ENCODE measurements at regions not wholly inside any gene's neighbourhood (a gene's known extent, or its start where the extent isn't known, plus 50 kb on each side); places are given as distances from the start of the nearest gene placed in this dataset.

DNA sequence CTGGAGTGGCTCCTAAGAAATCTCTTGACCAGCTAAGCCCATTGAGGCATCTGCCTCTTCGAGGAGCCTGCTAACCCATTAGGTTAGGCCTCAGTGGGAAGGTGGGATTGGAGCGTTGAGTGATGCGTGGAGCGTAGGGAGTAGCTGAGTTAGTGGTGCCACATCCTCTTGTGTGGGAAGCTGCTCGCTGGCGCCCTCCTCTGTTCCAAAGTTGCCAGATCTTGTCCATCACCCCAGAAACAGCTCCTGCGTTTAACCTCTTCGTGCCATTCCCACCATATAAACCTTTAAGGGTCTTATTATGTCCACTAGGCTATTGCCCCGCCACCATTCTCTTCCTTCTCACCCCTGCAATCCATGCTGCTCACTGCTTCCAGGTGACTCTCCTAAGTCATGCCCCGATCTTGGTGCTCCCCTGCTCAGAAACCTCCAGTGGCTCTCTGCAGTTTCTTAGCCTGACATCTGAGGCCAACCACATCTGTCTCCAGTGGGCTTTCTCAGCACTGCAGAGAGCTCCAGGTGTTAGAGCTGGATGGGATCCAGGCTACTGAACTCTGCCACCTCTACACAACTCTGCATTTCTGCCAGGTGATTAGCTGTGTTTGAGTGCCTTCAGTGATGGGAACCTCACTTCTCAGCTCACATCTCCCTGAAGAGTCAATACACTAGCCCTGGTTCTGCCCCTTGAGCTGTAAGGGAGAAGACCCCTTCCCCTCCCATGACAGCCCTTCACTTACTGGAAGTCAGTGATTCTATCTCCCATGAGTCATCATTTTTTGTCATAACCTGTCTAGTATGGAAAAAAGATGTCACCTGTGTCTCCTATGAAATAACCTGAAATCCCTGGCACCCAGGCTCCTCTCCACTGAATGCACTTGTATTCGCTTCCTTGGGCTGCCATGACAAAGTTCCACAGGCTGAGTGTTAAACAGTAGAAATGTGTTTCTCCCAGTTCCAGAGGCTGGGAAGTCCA is 65.0 kb upstream of the FGFR2 start:
- DNase-seq (peak in 1 of 2 donors; percentile 38), ATAC-seq (peak; percentile 42)
- intact Hi-C loops (cut with DNase I, micrococcal nuclease): no loop called here

DNA sequence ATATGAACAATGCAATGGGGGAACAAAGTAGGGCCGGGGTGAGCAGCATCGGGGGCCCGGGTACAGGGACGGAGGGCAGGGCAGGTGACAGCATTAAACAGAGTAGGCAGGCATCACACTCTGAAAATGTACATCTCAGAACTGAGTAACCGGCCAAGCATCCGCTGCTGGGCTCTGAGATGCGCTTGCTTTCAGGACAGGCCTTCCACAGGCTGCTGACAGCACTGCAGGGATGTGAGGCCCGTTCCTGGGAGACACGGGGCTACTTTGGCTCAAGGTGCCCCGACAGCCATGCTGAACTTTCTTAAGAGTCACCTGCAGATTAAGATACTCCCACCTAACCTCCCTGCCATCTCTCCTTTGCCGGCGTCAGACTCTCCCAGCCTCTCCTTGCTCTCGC is 64.3 kb upstream of the FGFR2 start:
- ATAC-seq (no peak), DNase-seq (no peak)
- intact Hi-C loops (cut with DNase I, micrococcal nuclease): no loop called here

DNA sequence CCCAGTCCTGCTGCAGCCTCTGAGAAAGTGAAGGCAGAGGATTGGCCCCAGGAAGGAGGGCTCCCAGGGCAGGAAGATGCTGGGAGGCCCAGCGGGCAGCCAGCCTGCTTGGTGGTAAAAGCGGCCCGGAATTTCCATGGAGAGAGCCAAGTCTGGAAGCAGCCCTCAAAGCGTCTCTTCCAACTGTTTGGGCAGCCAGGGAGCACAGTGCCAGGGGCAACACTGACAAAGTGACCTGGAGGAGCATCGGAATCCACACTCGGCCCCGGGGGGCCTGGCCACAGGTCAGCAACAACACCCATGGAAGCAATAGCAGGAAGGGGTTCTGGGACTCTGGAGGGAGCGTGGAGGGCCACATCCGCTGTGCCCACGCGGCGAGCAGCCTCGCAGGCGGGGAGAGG is 63.2 kb upstream of the FGFR2 start:
- no peak for ATAC-seq
- intact Hi-C loops (cut with DNase I, micrococcal nuclease): no loop called here
- no peak for DNase-seq

DNA sequence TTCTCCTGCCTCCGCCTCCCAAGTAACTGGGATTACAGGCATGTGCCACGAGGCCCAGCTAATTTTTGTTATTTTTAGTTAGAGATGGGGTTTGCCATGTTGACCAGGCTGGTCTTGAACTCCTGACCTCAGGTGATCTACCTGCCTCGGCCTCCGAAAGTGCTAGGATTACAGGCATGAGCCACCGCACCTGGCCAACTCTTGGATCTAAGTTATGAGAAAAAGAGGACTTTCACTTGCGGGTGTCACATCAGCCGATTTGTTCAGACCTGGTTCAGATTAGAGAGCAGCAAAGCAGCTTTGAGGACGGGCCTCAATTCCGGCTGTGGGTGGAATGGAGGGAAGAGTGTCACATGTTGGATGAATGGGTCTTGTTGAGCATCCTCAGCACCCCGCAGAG is 61.0 kb upstream of the FGFR2 start:
- no peak for DNase-seq
- intact Hi-C loops (cut with DNase I, micrococcal nuclease): no loop called here
- no peak for ATAC-seq

DNA sequence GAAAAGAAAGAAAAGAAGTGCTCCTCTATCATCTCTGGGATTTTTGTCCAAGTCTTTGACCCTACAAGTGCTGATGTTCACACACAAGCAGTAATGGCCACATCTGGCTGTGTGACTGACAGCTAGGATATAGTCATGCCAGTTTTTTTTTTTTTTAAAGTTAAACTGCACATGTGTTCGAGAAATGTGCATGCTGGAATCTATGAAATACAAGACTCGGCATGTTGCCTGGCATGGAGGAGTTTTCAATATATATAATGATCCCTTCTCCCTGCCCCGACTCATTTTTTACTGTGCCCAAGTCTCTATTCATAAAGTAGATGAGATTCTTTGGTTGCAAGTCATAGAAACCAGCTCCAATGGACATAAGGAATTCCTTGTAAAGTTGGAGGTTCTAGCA is 60.4 kb upstream of the FGFR2 start:
- ATAC-seq: no peak
- no peak for DNase-seq
- intact Hi-C loops (cut with DNase I, micrococcal nuclease): no loop called here

DNA sequence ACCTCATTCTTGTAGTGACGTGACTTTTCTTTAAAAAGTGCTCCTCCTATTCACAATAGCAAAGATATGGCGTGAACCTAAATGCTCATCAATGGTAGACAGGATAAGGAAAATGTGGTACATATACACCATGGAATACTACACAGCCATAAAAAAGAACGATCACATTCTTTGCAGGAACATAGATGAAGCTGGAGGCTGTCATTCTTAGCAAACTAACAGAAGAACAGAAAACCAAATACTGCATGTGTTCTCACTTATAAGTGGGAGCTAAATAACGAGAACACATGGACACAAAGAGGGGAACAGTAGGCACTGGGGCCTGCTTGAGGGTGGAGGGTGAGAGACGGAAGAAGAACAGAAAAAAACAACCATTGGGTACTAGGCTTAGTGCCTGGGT is 59.9 kb upstream of the FGFR2 start:
- DNase-seq (no peak), ATAC-seq (no peak)
- intact Hi-C loops (cut with DNase I, micrococcal nuclease): no loop called here

DNA sequence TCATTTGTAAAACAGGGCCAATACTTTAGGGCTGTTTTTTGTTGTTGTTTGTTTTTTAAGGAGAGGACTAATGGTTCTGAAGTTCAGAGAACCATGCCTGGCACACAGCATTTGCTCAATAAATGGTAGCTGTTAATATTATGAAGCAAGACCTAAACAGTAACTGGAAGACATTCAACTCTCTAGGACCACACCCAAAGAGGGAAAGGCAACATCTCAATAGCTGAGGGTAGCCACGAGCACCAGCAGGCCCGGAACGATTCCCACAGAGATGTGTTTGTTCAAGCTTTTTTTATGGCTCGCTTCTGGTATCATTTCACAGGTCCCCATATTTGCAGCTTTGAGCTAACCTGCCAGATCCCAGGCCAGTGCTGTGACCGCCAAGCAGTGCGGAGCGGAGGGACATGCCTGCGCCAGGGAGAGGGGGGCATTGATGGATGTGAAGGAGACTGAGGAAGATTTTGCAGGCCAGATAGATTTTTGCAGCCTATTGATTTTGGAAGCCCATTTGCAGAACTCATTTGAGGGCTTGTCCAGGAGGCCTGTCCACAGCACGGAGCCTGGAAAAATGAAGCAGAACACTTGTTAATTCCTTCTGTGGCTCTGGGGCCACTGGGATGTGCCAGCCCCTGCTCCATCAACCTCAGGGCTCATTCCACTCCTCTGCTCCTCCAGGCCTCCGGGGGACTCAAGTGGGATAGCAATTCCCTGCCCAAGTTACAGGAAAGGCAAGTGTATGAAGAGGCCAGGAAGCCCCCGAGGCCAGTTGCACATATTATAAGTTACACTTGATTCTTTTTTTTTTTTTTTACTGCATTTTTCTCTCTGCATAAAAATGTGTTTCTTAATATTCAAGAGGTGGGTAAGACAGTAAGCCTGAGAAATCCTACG is 57.3 kb upstream of the FGFR2 start:
- intact Hi-C loops (cut with DNase I, micrococcal nuclease): no loop called here
- DNase-seq (no peak), ATAC-seq (peak; percentile 66)

DNA sequence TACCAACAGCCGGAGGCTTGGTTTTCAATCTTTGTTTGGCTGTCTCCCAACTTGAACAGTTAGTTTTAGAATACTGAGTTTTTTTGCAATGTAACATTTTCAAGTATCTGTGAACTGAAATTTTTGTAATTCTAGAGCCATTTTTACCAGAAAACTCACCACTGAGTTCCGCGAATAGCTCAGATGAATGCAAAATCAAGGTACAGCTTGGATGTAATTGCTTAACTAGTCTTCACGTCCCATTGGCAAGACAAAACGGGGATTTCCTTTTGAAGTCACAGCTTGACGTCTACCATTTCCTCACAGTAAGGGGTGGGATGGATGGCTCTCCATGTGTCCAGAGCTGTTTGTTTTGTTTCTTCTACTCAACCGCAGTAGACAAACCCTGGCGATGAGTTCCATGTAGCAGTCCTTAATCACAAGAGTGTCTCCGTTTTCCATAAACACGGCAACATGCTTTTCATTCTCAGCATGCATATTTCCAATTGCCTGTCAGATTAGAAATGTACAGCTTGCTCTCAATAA is 55.8 kb upstream of the FGFR2 start:
- DNase-seq (no peak), ATAC-seq (no peak)

DNA sequence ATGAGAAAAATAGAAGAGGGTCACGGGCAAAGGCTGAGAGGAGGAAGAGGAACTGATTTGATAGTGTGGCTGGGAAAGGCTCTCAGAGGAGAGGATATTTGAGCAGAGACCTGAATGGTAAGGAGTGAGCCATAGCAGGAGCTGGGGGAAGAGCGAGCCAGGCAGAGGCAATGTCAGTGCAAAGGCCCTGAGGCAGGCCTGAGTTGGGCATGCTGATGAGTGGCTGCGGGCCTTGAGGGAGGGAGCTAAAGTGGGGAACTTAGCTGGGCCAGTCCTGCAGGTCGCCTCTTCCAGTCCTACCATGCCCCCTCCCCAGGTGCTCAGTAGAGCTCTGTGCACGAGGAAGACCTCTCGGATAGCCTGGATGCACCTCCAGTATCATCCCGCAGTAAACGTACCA is 55.4 kb upstream of the FGFR2 start:
- no peak for ATAC-seq

More for the DNA sequence above, 55.8 kb upstream of the FGFR2 start:
- intact Hi-C loops (cut with DNase I, micrococcal nuclease): no loop called here

DNA sequence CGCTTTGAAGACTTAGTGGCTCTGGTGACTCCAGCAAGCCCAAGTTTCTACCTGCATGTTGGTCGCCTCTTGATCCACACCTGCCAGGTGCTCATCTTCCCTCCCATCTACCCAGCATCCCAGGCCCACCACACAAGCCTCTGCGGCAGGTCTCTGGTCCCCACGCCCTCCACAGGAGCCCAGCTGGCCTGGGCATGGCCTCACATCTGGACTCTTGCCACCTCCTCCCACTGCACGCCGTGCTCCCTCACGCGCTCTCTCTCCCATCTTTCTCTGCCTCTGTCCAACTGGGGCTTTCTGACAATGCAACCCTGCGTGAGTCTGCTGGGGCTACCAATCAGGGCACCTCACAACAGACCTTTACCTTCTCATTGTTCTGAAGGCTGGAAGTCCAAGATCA is 50.2 kb upstream of the FGFR2 start:
- ATAC-seq (no peak), DNase-seq (no peak)
- intact Hi-C loops (cut with DNase I, micrococcal nuclease): no loop called here

More for the DNA sequence above, 55.4 kb upstream of the FGFR2 start:
- intact Hi-C loops (cut with DNase I, micrococcal nuclease): no loop called here
- no peak for DNase-seq

DNA sequence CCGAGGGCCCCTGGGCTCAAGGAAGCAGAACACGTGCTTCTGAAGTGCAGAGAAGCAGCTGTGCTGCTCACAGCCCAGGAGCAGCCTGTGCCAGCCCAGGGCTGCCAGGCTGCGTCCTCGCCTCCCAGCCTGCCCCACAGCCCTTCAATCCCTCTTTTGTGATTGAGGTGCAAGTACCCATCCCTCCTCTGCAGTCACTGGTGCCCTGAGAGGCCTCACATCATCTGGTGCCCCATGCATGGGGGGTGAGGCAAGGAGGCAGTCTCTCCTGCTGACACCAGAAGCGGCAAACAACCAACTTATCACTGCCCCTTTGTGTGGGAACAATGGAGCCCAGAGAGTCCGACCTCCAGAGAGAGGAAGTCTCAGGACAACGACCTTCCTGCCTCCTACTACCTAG is 49.8 kb upstream of the FGFR2 start:
- DNase-seq: no peak
- intact Hi-C loops (cut with DNase I, micrococcal nuclease): no loop called here
- no peak for ATAC-seq
